Right forelimb (tissue), 1 donor: ENCODE measurements at regions not wholly inside any gene's neighbourhood (a gene's known extent, or its start where the extent isn't known, plus 50 kb on each side); places are given as distances from the start of the nearest gene placed in this dataset.
"Not testable (repeated sequence)": the region's sequence is repeated elsewhere in the genome, so short reads cannot be mapped to it uniquely, and the experiment has no call there.

Experiments
- DNase-seq: peaks from one replicate; pipeline ENCODE4 v3.0.0-alpha.2; 2018

DNA sequence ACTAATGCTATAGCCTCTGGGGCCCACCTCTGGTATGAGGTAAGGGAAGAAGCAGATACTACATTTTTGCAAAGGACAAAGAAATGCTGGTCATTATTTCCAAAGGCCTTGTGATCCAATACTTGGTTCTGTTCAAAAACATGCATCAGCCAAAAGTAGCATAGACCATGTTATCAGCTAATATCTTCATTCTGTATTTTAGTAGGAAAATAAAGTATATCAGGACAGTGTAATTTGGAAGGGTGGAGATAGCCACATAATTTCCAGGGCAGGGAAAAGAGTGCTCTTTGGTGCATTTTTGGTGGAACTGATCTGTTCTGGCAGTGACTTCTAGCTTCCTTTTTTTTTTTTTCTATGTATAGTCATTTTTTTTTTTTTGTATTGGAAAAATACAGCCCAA is 258.0 kb upstream of the SOX4 start:
- no peak for DNase-seq

DNA sequence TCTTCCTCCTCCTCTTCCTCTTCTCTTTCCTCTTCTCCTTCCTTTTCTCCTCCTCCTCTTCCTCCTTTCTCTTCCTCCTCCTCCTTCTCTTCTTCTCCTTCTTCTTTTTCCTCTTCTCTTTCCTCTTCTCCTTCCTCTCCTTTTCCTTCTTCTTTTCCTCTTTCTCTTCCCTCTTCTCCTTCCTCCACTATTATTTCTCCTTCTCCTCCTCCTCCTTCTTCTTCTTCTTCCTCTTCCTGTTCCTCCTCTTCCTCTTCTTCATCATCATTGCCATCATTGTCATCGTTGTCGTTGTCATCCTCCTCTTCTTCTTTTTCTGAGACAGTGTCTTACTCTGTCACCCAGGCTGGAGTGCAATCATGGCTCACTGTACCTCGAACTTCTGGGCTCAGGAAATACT is 256.3 kb upstream of the SOX4 start:
- DNase-seq = no peak

DNA sequence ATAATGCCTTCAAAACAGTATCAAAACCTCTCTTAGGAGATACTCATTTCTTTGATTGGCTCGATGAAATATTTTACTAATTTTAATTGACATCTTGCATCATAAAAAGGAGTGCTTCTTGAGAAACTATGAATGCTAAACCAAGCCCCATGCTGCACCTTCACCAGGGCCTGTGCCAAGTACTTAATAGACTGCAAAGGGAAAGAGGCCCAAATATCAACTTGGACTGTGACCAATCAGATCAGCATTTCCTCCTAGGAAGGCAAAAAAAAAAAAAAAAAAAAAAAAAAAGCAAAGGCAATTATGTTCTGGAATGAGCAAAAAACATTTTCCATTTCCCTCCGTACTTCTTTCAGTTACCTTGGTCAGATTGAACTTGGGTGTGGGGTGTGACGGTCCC is 253.0 kb upstream of the SOX4 start:
- DNase-seq = no peak

DNA sequence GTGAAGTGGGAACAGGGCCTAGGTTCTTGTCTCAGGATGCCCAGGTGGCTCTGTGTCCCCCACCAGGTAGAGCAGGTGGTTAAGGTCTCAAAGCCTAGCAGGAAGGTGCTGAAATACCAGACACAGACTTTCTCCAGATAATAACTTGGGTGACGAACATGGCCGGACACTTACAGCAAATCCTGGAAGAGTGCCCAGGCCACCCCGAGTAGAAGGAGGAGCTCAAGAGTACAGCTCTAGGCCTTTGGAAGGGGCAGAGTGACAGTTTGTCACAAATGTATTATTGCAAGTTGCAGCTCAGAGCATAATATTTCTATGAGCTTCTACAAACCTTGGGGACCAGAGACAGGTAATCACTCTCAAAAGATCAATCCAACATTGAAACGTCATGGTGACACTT is 251.6 kb upstream of the SOX4 start:
- DNase-seq = no peak

DNA sequence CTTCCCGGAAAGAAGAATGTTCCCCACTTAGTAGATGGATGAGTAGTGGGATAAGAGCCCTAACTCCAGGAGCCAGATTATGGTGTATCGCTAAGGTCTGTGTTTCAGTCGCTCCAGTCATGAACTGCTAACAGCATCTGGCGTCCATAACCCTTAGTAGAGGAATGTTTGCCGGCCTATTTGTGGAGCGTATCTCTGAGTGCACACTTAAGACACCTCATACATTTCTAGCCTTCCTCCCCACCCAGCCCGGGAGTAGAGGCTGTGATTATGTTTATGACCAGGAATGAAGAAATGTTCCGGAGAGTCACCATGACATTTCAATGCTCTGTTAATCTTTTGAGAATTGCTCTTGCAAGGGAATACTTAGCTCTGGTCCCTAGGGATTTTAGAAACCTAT is 251.1 kb upstream of the SOX4 start:
- no peak for DNase-seq

DNA sequence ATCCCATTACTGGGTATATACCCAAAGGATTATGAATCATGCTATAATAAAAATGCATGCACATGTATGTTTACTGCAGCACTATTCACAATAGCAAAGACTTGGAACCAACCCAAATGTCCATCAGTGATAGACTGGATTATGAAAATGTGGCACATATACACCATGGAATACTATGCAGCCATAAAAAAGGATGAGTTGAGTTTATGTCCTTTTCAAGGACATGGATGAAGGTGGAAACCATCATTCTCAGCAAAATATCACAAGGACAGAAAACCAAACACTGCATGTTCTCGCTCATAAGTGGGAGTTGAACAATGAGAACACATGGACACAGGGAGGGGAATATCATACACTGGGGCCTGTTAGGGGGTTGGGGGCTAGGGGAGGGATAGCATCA is 247.8 kb upstream of the SOX4 start:
- DNase-seq = not testable (repeated sequence)

DNA sequence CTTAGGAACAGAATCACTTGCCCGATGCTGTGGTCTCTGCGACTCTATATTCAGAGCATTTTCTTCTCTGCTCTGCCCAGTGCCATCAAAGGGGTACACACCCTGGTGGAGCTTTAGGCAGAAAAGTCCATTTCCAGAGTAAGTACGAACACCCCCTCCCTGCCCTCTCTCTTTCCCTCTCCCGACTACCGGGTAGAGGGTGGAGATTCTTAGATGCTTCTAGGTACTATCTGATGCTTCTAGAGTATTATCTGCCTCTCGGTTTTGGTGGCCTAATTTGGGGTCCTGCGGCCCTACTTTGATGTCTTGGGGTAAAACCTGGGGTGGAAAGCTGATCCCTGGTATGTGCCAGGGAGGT is 245.4 kb upstream of the SOX4 start:
- DNase-seq = no peak

DNA sequence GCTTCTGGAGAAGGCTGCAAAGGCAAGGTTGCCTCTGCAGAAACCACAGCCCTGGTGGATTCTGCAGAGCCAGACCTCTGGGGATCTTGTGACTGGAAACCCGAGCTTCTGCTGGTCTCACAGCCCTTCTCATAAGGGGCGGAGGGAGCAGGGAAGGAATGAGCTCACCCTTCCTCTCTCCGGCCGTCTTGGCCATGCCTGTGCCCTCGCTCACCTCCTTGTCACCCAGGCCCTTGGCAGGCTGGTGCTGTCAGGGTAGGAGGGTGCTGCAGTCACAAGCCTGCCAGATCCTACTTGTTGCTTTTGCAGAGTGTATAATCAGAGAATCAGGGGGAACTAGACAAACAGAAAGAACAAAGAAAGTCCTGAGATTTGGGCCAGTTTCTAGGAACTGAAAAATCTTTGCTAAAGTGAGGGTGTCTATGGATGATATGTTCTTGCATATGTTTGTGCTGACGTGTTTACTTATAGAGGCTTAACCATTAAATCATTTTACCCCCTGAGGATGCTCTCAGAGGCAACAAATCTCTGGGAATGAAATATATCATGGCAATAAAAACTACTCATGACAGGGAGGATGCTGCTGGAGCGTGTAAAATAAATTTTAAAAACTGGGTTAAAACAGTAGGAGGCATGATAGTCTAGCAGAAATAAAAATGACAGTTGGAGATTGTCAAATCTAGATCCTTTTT is 244.9 kb upstream of the SOX4 start:
- DNase-seq = peak; percentile 66

DNA sequence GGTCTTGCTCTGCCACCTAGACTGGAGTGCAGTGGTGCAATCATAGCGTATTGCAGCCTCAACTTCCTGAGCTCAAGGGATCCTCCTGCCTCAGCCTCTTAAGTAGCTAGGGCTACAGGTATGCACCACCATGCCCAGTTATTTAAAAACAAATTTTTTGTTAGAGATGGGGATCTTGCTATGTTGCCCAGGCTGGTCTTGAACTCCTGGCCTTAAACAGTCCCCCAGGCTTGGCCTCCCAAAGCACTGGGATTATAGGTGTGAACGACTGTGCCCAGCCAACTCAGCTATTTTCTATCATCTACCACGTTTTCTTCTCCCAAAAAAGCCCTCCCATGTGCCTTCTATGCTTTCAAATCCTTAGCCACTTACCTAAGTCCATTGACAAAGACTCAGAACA is 243.7 kb upstream of the SOX4 start:
- no peak for DNase-seq

DNA sequence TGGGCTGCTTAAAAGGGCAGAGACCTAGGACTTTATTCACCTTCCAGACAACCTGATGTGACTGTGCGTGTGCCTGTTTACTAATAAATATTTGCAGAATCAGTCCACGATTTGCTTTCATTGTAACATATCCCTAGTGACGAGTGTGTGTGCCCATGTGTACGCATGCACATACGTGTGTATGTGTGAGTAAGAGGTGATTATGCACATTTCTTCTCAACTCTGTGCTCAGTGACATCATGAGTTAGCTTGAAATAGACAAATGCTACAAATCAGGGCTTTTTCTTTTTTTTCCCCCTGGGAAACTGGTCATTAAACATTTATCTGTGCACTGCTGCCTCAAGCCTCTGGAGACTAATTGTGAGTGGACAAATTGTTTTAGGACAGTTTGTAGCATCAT is 242.6 kb upstream of the SOX4 start:
- DNase-seq = no peak

DNA sequence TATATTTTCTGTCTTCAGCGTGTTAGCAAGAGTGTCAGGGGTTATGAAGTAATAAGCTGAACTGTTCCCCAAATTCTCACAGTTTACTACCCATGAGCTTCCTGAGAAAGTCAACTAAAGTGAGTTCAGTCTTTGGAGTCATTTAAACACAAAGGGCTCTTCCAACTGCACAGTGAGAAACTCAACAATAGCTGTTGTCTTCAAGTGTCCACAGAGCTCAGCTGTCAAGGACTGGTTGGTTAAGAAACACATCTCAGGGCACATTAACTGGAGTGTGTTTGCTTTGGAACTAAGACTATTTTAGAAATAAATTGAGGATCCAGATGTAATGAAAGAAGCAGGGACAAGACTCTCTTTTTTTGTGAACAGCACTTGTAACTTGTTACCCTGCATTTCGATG is 241.4 kb upstream of the SOX4 start:
- no peak for DNase-seq

DNA sequence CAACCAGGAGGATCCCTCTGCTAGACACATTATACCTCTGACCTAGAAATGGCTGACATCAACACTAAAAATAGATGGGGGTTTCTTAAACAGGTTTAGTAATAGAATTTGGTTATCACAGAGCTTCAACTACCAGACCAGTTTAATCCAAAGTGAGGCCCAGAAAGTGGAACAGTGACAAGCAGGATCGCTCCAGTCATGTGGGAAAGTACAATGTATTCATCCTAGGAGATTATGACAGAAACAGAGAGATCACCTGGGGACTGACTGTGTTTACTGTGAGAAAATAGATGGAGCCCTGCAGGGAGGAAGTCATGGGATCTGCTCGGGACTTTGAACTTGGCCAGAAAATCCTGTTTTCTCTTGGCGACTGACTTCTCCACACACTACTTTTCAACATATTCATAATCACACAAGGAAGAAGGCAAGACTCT is 238.7 kb upstream of the SOX4 start:
- no peak for DNase-seq

DNA sequence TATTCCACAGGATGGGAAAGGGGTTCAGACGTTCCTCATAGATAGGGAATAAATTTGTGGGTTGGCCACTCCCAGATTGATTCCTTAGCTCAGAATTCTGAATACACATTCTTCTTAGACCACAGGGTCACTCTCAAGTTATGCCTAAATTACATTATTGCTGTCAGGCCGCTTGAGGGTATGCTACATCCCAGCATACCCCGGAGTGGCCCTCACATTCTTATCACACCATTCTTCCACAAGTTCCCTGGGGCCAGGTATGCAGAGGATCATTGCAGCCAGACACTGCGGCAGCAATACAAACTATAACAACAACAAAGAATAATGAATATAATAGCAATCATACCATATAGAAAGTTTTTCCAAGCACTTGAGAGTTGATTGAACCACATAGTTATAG is 237.9 kb upstream of the SOX4 start:
- no peak for DNase-seq

DNA sequence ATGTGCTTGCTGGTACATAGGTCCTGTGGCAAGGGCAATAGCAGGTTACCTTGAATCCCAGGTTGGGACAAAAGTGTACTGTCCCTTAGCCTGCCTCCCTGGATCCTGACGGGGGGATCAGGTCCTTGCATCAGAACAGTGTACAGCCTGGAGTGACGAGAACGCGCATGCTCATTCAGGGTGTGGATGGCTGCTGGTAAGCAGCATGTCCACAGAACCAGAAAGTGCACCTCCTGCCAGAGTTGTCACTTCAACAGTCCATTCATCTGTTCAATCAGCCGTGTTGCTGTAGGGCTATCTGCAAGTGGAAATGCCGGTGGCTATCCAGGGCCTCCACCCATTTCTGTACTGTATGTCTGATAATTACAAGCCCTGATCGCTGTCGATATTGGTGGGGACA is 236.3 kb upstream of the SOX4 start:
- DNase-seq = no peak

DNA sequence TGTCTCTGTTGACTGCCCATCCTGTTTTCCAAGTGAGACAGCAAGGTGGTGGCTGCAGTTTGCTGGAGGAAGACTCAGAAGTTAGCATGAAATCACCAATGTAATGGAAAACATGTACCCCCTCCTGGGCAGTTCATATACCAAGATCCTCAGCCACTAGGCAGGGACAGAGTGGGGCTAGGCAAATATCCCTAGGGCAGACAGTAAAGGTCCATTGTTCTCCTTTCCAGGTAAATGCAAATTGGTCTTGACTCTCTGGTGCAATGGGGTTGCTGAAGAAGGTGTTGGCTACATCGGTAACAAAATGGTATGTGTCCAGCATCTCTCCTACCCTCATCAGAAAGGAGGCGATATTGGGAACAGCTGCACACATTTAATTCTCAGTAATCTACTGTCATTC is 233.6 kb upstream of the SOX4 start:
- no peak for DNase-seq

DNA sequence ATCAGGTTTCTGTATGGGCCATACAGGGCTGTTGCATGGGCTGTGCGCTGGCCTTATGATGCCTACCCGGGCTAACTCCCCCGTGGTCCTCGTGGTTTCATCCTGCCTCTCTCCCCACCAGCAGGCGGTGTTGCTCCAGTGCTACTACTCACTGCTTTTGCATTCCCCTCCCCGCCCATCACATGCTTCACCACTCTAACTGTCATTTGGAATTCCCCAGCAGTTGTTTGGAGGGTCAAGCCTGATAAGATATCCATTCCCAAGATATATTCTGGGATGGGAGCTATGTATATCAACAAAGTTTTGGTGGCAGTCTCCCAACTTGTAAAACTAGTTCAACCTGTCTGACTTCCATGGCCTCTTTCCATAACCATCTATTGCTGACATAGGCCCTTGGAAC is 233.2 kb upstream of the SOX4 start:
- DNase-seq = no peak

DNA sequence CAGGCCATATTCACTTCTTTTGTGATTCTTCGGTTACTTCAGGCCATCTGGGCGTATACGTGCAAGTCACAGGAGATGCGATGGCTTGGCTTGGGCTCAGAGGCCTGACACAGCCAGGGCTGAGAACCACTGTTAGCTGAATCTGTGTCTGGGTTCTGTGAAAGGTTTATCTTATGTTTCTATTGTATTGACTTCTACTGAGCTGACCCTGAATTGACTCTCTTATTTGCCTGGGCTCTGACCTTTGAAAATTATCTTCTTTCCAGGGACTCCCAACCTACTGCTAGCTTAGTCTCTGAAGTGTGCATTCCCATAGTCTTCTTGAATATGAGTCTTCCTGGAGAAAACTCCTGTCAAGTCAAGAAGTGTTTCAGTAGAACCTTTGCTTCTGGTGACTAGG is 226.4 kb upstream of the SOX4 start:
- no peak for DNase-seq

DNA sequence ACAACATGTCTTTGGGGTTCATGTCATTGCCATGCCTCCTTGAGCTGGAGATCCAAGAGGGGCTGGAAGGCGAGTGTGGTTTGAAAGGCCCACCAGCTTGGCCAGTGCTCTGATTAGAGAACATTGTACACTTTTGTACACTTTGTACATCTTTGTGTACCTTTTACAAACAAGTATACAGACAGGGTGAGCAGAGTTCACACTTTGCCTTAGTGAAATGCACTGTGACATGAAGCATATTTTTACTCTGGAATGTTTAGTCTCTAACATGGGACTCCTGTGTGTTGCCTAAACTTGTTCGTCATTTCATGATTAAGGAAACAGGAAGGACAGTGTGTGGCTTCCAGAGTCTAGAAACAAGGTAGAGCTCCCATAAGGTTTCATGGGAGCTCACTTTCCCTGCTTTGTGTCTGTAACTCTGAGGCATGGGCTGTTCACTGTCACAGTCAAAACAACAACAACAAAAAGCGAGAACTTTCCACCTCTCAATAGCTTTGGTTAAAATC is 225.8 kb upstream of the SOX4 start:
- DNase-seq = no peak

DNA sequence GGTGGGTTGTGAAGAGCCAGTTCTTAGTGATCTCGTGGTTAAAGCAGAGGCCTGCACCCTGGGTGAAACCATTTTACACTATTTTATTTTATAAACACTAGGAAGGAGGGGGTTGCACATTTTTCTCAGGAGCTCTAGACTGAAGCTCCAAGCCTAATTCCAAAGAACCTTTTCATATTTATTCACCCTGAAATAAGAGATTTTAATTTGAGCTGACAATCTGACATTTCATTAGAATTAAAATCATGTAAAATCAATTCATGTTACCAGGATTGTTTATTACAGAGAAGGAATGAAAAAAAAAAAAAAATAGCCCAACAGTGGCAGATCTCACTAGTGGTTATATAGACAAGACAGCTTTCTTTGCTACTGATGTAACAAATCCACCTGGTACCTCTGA is 222.5 kb upstream of the SOX4 start:
- DNase-seq = no peak

DNA sequence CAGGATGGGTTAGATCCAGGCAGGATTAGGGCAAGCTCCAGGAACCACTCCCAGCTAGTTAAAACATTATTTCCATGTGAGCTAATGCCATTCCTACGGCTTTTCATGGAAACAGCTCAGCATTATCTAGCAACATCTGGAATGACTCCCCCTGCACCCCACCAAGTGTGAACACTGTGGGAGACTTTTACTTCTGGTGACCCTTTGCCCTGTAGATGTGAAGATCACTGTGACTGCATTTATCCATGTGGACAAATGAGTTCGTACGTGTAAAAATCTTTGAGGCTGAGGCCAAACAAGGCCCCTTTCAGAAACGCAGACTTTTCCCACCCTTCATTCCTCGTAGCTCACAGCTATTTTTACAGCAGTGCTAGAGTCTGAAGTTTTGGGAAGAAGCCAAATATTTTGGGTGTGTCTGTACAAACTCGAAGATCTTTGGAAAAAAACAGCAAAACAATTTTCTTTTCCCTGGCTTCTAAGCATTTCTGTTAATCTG is 221.8 kb upstream of the SOX4 start:
- DNase-seq = peak; percentile 73

DNA sequence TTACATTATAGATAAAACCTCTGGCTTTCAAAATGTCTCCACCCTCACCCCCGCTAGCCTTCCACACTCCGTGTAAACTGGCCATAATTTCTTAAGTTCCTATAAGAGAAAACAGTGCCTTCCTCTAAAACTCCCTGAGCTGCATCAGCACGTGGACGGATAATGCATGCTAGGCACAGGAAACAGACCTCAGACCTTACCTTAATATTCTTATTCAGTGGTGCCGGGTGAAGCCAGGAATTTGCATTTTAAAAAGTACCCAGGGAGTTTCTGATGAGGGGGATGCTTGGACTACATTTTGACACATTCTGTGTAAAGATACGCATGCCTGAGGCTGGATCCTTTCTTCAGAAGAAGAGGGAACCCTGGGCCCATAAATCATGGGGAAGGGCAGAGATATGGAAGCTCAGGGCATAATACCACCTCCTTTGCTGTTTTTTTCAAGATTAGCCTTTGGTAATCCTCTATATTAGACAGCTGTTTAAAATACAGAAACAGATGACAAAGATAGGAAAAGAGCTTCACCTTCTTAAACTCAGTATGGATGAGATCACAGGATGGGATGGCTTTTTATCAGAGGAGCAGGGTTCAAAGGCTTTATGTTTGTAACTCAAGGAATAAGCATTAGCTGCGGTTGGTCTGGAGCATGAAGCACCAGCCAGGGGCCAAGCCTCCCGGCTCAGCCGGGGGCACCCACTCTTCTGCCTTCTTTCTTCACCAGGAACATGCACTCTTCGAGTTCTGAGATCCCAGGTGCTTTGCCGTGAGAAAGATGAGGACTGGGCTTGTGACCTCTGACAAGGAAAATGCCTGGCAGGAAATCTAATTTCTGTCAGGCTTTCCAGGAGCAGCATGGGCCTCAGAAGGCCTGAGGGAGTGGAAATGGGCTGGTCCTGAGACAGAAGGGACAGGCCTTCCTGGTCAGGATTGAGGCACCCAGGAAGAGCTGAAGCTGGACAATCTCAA is 218.1 kb upstream of the SOX4 start:
- no peak for DNase-seq

DNA sequence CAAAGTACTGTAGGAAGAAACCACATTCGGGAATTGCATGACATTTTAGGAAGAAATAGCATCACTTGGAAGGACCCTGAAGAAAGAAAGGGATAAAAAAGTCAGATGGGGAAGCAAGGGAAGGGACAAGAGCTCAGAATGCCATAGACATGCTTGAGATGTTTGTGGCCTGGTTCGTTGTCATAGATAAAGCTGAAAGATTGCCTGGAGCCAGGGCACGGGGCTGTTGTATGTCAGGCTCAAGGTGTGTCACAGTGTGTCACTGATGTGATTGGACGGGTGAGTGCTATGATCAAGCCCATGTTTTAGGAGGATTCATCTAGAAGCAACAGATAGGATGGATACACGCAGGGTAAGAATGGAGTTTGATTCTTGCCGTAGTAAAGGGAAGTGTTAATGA is 216.2 kb upstream of the SOX4 start:
- no peak for DNase-seq

DNA sequence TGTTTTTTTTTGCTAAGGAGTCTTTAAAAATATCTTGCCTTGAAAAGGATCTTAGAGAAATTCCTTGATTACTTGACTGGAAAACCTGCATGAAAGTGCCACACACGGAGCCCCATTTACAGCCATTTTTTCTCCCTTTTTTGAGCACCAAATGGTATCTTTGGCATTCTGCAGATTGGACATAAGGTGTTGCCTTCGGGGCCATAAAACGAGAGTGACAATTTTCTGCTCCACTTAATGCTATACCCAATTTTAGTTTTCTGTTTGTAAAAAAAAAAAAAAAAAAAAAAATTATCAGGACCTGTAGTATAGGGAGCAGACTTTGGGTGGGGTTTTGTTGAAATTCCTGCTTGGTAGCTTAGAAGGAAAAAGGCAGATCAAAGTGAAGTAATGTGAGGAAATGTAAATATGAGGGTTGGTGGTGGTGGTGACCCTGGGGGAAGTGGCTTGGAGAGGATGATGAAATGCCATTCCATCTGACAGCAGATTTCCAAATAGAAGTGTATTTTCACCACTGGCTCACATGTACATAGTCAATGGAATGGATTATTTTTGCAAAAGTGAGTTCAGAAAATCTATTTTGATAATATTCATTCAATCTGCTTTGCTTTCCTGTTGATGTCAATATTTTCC is 212.1 kb upstream of the SOX4 start:
- DNase-seq = no peak
